Astrocyte (in vitro differentiated cells and primary cell): ENCODE measurements at regions not wholly inside any gene's neighbourhood (a gene's known extent, or its start where the extent isn't known, plus 50 kb on each side); places are given as distances from the start of the nearest gene placed in this dataset.

ENCODE experiments used
- CTCF ChIP-seq: IDR thresholded peaks from 2 replicates; pipeline ENCODE4 v1.5.1; 2011; ENCODE audit warnings: low read depth, mild to moderate bottlenecking, inconsistent platforms, low read length, moderate library complexity; ENCODE audit not compliant: insufficient read depth
- EZH2 ChIP-seq: IDR thresholded peaks from 2 replicates; pipeline ENCODE4 v1.6.1; 2012; ENCODE audit warnings: mild to moderate bottlenecking, low read length, inconsistent platforms; ENCODE audit not compliant: insufficient read depth

DNA sequence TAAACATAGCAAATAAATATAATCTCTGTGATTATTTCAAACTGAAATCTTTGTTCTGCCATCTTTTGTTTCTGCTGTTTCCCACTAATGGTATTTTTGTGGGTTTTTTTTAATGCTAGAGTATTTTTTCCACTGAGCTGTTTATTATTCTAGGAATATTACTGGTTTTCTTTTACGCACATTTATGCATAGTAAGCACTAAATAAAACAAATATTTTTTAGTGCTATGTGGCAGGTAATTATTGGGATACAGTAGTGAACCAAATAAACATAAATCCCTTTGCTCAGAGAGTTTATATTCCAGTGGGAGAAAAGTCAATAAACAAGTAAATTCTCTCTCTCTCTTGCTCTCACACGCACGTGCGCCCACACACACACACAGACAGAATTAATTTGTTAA is 397.4 kb downstream of the PRDM5 start:
- TF ChIP-seq CTCF (no peak), EZH2 (no peak)
